ENCODE measurements at regions not wholly inside any gene's neighbourhood (a gene's known extent, or its start where the extent isn't known, plus 50 kb on each side); places are given as distances from the start of the nearest gene placed in this dataset.

DNA sequence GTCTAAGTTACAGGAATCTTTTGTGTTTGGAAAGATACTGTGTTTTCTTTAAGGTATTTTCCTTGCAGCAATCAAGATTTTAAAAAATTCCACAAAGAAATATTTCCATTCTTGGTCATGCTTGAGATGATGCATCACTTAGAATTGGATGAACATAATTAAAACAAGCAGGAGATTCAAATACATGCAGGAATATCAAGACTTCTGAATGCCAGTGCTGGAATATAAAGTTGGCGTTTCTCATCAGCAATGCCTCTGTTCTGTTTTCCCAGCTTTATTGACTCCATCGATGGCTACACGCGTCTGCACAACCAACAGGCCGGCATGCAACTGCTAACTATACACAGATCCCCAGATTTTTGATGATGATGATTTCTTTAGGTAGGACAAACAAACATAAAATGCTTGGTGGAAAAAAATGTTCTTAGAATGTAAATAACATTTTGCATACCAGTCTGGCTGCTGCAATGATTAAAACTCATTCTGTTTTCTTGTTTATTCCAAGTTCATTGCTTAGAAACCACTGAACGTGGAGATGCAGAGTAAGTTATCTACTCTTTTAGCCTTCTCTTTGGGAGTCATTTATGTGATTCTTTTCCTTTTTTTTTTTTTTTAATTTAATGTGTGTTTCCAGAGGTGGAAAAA is 91.3 kb upstream of the FAM171A1 start:
- no peak for DNase-seq (ENCODE audit: low read depth)

DNA sequence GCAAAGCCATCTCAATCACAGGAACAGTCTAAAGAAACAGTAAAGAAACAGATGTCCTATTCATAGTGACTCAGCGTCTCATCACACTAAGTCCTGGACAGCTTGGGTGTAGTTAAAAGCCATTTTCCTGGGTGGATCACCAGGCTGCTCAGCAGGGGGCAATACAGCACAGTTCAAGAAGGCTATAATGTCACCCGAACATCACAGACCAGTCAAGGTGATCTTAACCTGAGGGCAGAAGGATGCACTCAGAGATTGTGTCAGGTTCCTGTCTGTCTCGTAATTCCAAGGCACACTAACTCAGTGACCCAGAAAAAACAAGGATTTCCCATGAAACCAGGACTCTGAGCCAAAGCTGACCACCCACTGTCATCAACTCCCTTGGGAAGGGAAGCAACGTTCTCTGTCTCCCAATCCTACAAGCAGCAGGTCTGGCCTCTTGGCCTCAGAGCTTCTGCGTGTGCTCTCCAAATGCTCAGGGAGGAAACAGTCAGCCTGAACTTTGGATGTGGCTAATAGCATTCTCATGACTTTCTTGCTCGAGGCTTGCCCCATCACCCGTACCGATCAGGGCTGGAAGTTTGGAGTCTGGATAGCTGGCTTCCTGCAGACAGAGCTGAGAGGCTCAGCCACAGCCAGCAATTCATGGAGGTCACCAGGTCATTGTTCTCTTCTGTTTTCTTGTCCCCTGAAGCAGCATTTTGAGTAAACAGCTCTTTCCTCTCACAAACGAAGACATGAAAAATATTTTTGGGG is 90.4 kb upstream of the FAM171A1 start:
- no peak for DNase-seq (ENCODE audit: low read depth)

DNA sequence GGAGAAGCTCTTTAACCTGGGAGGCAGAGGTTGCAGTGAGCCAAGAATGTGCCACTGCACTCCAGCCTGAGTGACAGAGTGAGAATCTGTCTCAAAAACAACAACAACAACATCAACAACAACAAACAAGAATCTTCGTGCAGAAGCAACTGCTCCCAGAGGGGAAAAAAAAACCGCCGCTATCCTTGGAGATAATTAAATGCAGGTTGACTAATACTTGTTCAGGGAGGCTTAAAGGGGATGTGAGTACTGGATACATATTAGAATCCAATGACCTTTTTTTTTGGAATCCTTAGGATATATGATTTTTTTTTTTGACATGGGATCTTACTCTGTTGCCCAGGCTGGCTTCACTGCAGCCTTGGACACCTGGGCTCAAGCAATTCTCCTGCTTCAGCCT is 89.6 kb upstream of the FAM171A1 start:
- no peak for DNase-seq (ENCODE audit: low read depth)

DNA sequence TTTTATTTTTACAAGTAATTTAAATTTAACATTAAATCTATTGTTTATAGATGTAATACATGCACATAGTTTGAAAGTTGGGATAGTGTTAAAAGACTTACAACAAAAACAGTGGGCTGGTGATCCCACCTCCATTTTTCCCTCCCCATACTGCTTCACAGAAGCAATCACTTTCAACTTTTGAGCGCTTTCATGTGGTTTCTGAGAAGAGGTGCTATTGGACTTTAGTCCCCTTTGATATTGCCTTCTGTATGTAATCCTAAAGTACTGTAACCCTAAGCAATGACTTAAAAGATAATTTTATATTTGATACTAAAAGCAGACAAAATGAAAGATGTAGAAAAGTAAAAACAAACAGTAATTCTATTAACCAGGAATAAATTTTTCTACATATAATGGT is 88.1 kb upstream of the FAM171A1 start:
- DNase-seq (ENCODE audit: low read depth), result no peak

DNA sequence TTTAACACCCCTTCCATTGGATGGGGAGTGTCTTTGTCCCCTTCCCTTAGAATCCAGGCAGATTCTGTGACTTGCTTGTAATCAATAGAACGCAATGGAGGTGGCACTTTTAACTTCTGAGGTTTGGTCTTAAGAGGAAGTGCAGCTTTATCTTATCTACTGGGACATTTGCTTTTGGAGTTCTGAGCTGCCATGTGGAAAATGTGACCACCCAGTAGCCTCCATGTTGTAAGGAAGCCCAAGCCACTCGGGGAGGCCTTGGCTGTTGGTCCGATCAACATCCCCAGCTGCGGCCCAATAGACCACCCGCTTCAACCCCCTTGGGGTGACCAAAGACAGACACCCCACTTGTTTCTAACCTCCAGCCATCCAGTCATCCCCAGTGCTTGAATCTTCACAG is 86.3 kb upstream of the FAM171A1 start:
- no peak for DNase-seq (ENCODE audit: low read depth)

DNA sequence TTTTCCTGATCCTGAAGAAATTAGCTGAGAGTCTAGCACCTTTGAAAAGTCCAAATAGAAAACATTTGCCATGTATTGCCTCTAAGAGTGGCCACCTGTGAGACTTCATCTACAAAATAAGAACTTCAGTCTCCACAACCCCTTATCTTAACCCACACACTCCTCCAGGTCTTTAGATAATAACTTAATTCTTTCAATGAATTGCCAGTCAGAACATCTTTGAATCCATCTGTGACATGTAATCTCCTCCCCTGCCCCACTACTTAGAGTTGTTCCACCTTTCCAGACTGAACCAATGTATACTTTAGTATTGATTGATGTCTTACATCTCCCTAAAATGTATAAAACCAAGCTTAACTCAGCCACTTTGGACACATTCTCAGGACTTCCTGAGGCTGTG is 84.4 kb upstream of the FAM171A1 start:
- DNase-seq (ENCODE audit: low read depth), result no peak

DNA sequence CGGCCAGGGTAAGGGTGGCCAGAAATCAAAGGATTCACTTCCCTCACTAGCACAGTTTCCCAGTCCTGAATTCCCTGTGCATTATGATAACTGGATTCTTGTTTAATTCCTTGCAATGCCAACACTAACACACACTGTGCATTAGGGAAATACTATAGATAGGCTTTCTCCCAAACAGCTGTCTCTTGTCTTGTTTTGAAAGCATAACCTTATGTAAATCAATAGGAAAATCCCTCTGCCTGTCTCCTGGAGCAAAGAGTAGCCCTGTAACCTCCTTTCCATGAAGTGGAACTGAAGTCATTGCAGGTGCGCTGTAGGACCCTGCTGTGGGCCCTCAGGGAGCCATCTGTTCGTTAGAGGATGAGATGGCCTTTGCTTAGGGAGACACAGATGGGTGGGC is 82.8 kb upstream of the FAM171A1 start:
- DNase-seq (ENCODE audit: low read depth), result no peak

DNA sequence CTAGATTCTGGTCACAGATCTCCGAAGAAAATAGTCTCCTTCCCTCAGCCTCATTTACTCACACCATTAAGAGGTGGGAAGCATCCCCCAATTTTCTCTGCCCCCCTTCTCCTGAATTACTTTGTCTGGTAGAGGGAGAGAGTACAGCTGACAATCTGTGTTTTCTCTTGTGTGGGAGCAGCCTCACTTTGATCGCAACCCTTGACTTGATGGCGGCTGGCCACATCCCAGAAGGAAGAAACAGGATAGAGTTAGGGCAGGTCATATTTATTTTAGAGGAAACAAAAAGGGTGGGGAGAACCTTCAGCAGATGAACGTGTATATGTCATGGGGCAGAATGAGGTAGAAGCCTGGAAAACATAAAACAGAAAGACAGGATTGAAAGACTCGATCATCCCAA is 82.4 kb upstream of the FAM171A1 start:
- DNase-seq (ENCODE audit: low read depth), result no peak

DNA sequence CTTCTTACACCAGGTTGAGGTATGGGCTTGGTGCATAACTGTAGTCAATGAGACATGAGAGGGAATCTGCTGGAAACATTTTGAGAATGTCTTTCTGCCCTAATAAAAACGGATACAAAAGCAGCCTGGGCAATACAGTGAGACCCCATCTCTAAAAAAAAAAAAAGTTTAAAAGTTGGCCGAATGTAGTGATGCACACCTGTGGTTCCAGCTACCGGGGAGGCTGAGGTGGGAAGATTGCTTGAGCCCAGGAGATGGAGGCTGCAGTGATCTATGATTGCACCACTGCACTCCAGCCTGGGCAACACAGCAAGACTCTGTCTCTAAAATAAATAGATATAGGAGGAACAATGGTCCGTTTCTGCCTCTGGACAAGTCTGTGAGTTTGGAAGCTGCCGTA is 81.5 kb upstream of the FAM171A1 start:
- DNase-seq (ENCODE audit: low read depth), result no peak

DNA sequence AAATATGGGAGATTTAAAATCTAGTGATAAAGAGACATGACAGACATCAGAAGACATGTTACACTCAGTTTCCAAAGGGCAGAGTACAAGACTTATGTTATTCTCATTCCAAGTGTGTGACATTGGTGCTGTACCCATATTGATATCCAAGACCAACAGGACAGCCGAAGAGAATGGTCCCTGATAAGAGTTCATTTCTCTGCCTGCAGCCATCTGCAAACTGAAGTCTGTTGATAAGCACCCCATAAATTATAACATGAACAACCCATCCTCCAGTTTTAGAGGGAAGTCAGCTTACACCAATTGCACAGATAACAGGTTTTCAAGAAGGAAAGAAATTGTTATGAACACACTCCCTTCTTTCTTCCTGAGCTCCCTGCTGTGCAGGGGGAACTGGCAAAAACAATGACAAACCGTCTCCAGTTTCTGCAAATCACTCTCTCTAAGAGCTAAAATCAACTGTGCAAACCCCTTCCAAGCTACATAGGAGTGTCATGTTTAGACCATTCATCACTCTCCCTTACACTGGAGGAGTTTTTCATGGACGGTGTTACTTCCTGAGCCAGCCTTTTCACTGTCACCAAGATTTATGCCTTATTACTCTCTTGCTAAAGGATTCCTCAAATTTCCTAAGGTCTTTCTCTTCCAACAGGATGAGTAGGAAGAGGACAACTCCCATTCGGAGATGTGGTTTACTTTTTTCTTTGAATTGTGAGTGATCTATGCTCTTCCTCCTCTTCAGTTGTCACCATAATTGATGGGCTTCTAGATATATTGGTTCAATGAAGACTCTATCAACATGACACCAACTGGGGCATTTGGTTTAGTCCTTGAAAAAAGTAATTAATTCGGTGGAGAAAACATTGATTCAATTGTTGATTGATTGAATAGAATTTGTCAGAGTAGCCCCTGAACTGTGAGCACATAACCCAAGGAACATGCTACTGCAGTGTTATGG is 80.3 kb upstream of the FAM171A1 start:
- DNase-seq (ENCODE audit: low read depth), result no peak

DNA sequence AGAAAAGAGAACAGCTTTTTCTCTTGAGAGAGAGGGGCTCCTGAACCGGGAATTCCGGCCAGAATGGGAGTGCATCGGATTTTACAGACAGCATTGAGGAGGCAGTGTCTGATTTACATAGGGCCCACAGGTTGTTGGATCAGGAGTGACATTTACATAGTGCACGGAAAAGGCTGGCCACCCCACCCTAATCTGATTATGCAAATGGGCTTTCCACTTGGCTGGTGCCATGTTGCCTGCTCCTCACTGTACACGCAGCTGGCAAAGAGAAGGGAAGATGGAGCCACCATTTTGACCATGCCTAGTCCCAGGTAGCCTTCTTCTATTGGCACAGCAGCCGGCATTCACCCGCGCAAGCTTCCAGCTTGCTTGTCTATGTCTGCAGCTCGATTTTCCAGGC is 77.5 kb upstream of the FAM171A1 start:
- DNase-seq (ENCODE audit: low read depth), result no peak

DNA sequence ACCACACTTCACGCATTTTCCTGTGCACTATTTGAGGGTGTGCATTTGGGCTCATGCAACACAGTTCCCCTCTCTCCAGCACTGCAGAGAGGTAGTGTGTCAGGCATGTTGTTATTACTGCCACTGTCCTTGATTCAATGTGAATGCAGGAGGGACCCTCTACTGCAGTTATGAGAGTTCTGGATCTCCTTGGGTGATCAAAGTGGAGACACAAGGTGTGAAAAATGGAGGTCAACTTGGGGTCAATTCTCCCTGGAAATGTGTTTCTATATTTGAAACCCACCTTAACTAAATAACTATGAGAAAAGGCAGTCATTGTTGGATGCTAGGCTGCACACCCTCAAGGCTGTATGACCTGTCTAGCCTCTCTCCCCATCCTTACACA is 73.9 kb upstream of the FAM171A1 start:
- no peak for DNase-seq (ENCODE audit: low read depth)

DNA sequence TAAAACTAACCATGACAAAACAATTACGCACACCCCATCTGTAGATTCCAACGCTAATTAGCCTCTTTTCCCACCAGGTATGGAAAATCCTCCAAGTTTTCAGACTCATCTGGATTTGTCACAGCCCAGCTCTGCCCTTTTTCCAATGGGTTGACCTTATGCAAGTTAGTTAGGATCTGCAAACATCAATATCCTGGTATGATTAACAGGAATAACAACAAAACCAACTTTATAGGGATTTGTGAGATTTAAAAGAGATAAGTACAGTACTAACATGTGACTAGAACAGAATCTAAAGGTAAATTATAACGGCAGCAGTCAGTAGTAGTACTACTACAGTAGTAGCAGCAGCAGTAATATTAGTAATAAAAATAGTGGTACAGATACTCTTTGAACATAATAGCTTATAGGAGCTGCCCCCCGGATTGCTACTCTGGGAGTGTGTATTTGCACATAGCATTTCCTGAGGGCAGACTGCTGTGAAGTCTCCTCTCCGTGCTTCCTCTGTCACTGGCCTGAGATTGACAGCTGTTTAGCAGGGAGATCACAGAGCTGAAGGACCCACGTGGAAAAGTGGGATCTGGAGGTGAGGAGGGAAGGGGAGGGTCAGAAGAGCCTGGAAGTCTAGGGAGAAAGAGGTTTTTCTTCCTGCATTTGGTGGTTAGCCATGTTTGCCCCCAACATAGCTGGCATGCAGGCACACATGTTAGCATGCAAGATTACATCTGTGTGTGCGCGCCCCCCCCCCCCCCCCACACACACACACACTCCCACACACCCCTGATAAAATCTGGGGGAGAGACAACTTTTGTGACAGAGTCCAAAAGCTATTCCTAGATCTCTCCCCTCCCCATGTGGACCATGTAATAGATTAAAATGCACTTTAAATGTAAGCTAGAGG is 73.3 kb upstream of the FAM171A1 start:
- no peak for DNase-seq (ENCODE audit: low read depth)

DNA sequence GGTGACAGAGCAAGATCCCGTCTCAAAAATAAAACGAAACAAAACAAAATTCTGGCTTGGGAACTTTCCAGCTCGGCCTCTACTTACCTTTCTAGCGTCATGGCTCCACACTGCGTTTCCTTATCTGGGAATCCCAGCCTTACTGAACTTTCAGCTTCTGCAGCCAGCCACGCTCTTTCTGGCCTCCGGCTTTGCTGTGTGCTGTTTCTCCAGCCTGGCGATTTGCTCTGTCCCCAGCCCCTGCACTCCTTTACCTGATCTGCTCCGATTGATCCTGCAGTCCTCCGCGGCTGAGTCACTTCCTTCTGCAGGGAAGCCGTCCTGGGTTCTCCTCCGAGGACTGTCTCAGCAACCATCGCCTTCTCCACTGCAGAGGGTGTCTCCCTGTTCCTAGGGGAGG is 71.0 kb upstream of the FAM171A1 start:
- DNase-seq (ENCODE audit: low read depth), result no peak

DNA sequence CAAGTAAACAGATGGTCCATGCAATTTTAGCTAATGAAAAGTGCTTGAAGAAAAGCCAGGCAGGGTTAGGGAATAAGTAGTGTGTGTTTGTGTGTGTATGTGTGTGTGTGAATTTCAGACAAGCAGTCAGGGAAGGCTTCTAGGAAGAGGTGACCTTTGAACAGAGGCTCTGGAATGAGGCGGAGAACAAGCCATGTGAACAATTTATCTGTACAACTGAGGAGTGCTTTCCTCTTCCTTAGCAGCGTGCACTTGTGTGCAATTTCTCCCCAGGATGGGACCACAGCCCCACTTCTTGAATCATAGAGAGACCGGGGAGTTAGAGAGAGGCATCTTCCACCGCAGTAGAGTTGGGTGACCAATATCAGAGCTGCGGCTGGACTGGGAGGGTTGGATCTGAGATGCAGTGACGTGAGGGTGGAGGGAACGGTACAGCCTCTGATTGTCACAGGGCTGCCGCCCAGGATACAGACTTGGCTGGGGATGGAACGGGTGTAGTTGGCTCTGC is 69.2 kb upstream of the FAM171A1 start:
- no peak for DNase-seq (ENCODE audit: low read depth)

DNA sequence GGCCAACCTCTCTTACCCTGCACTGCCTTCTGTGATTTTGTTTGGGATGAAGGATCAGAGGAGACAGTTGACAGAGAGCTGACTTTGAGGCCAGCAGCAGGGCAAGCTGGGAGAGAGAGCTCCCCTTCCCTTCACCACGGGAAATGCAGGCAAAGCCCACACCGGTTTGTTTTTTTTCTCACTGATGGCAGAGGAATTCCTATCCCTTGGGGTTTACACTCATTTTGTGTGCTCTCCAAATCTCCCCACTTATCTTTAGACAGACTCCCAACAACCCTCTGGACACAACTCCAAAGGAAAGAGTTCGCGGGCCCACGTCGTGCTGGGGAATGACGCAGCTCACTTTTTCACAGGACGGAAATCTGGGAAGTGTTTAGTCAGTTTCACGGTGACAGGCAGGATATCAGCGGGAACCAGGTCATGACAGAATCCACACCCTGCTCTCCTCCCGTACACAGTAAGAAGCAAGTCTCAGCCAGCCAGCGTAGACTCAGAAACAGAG is 68.3 kb upstream of the FAM171A1 start:
- DNase-seq (ENCODE audit: low read depth), result no peak

DNA sequence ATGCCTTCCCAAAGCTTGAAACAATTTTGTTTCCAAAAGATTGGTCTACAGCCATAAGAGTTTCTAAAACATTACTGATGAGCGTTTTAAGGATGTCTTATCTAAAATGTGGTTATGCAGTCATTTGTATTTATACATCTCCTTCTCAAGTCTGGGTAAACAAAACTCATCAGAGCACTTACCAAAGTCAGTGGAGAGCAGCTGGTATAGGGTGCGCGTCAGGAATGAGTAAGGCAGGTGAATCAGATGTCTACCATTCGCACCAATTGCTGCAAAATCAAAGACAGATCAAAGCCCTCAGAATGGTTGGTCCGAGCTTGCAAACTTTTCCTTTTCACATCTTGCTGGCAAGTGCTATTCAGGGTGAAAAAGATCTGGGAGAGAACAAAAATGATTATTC is 65.6 kb upstream of the FAM171A1 start:
- DNase-seq (ENCODE audit: low read depth), result no peak

DNA sequence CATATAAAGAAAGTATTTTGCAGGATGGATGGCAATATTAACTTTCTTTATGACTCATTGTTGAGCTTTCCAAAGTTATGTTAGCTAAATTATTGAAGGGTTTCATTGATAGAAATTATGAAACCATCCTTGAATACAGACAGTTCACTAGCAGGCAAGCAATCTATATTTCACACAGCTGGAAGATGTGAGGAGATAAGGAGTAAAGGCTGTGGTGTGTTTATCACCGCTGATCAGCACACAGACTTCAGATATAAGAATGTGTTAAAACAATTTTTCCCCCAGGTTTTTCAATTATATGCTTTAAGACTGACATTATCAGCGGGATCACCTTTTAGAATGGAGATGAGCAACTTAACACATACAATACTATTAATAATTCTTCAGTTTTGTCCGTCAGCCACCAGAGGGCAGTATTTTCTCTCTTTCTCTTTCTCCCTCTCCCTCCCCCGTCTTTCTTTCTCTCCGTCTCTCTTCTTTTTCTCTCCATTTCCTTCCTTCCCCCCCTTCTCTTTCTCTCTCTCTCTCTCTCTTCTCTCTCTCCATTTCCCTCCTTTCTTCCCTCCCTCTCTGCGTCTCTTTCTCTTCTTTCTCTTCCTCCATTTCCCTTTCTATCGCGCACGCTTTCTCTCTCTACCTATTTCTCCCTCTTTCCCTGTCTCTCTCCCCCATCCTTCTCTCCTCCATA is 62.9 kb upstream of the FAM171A1 start:
- DNase-seq (ENCODE audit: low read depth), result peak; percentile 20

DNA sequence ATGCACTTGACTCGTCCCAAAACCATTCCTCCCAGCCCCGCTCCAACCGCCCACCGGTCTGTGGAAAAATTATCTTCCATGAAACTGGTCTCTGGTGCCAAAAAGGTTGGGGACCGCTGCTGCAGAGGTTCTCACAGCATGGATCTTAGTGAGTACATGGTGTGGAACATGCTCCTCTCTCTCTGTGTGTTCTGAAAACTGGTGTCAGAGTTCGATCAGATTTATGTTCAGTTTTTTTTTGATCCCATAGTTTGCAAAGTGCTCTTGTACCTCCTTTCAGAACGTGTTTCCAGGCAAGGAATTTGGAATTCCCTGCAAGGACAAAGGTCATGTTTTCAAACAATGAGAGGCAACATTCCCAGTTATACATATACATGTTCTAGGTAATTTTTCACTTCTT is 61.2 kb upstream of the FAM171A1 start:
- DNase-seq (ENCODE audit: low read depth), result no peak

DNA sequence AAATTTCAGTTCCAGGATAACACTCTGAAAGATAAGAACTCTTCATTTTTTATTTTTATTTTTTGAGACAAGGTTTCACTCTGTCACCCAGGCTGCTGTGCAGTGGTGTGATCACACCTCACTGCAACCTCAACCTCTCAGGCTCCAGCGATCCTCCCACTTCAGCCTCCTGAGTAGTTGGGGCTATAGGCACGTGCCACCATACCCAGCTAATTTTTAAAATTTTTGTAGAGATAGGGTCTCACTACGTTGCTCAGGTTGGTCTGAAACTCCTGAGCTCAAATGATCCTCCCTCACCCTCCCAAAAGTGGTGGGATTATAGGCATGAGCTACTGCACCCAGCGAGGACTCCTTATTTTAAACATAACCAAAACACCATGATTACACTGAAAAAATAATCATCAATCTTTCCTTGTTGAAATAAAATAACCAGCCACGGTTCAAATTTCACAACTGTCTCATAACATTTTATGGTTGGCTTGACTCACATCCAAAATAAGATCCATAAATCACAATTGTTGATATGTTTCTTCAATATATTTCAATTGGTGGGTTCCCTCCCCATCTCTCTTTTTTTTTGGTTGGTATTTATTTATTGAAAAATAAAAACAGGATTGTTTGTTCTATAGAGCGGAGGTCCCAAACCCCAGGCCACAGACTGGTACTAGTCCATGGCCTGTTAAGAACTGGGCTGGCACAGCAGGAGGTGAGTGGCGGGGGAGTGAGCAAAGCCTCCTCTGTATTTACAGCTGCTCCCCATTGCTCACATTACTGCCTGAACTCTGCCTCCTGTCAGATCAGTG is 60.1 kb upstream of the FAM171A1 start:
- DNase-seq (ENCODE audit: low read depth), result no peak

All from activated T-cell treated with anti-CD3 and anti-CD28 coated beads for 24 hours (primary cell).